Esophagus (tissue), 2 donors: ENCODE measurements at regions not wholly inside any gene's neighbourhood (a gene's known extent, or its start where the extent isn't known, plus 50 kb on each side); places are given as distances from the start of the nearest gene placed in this dataset.
"Not testable (repeated sequence)": the region's sequence is repeated elsewhere in the genome, so short reads cannot be mapped to it uniquely, and the experiment has no call there.

Experiments used
- H3K27ac ChIP-seq, 2 donors: one replicate each; pipeline ENCODE4 v1.5.1; 2013; ENCODE audit warnings: low read depth in 2 of 2, mild to moderate bottlenecking in 2 of 2, inconsistent platforms in 1 of 2, low read length in 1 of 2, moderate library complexity in 1 of 2
- H3K27me3 ChIP-seq, 2 donors: one replicate each; pipeline ENCODE4 v1.6.1; 2013; ENCODE audit warnings: low read length in 2 of 2, control low read depth in 1 of 2, mild to moderate bottlenecking in 1 of 2; ENCODE audit not compliant: insufficient read depth in 2 of 2, control insufficient read depth in 1 of 2
- H3K36me3 ChIP-seq, 2 donors: one replicate each; pipeline ENCODE4 v1.6.1; 2013; ENCODE audit warnings: low read length in 1 of 2; ENCODE audit not compliant: control insufficient read depth in 2 of 2, insufficient read depth in 2 of 2
- H3K4me1 ChIP-seq, 2 donors: one replicate each; pipeline ENCODE4 v1.6.1; 2013; ENCODE audit warnings: low read length in 1 of 2; ENCODE audit not compliant: control insufficient read depth in 2 of 2, insufficient read depth in 2 of 2
- H3K4me3 ChIP-seq, 2 donors: one replicate each; pipeline ENCODE4 v1.5.1; 2013; ENCODE audit warnings: low read length in 2 of 2, mild to moderate bottlenecking in 2 of 2, low read depth in 1 of 2, moderate library complexity in 1 of 2
- H3K9me3 ChIP-seq, 2 donors: one replicate each; pipeline ENCODE4 v1.6.1; 2013; ENCODE audit warnings: mild to moderate bottlenecking in 2 of 2, low read depth in 1 of 2, low read length in 1 of 2, moderate library complexity in 1 of 2; ENCODE audit not compliant: control insufficient read depth in 2 of 2, insufficient read depth in 1 of 2
- WGBS, 2 donors: extraction: QIAGEN DNeasy Blood & Tissue Kit; methylation state at CpG; one replicate each; pipeline ENCODE4 v1.1.7; 2013; 5-methylcytosine and 5-hydroxymethylcytosine counted together
- donor health status: healthy with polysubstance abuse.
- donor health status: Bipolar disorder and iron deficiency.

- 47 to 58% methylated on average over 6 of the region's 6 CpGs for WGBS, 2 donors
- Histone ChIP-seq H3K27me3 (no peaks in the 10 kb centered on the region), H3K4me1 (no peaks in the 10 kb centered on the region), H3K36me3 (no peaks in the 10 kb centered on the region), H3K4me3 (no peak overlapping the region), H3K9me3 (no peaks in the 10 kb centered on the region), H3K27ac (no peak overlapping the region)
Observed at GRCh38 chr4:179331362-179331761, 1889.1 kb upstream of the AGA start.

DNA sequence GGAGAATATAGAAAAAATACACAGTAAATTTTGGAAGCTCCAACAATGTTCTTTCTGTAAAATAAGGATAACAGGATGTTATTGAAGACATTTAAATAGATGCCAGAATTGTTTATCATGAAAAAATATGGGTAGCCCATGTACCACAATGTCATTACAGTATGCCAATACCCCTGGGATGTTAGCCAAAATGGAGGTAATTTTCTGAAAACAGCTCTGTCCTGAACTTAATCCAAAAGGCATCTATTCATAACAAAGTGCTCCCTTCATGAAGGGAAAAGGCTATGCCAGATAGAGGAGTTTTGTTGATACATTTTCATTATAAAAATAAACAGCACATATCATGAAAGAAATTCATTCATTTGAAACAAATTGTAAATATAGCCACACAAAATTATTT lies 1902.6 kb upstream of the AGA start:
- Histone ChIP-seq H3K4me1 (no peaks in the 10 kb centered on the region), H3K9me3 (peaks cover 0 to 2% of the 10 kb centered on the region in 2 donors), H3K36me3 (no peaks in the 10 kb centered on the region), H3K4me3 (no peak overlapping the region), H3K27me3 (no peaks in the 10 kb centered on the region), H3K27ac (no peak overlapping the region)

DNA sequence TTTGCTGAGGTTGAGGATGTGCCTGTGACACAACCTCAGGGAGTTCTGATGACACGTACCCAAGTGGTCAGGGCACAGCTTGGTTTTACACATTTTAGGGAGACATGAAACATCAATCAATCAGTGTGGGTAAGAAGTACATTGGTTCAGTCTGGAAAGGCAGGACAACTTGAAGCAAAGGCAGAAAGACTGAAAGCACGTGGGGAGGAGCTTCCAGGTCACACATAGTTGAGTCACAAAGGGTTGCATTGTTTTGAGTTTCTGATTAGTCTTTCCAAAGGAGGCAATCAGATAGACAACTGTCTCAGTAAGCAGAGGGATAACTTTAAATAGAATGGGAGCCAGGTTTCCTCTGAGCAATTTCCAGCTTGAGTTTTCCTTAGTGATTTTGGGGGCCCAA lies 1910.0 kb upstream of the AGA start:
- WGBS, 2 donors, result 54% methylated on average over 2 of the region's 2 CpGs
- Histone ChIP-seq H3K4me3 (no peak overlapping the region), H3K4me1 (no peaks in the 10 kb centered on the region), H3K36me3 (no peaks in the 10 kb centered on the region), H3K9me3 (peaks cover 0 to 2% of the 10 kb centered on the region in 2 donors), H3K27ac (no peak overlapping the region), H3K27me3 (no peaks in the 10 kb centered on the region)

- Histone ChIP-seq H3K27ac (no peak overlapping the region), H3K9me3 (no peaks in the 10 kb centered on the region), H3K4me1 (no peaks in the 10 kb centered on the region), H3K4me3 (no peak overlapping the region), H3K36me3 (no peaks in the 10 kb centered on the region), H3K27me3 (no peaks in the 10 kb centered on the region)
- 17 to 40% methylated on average over 3 of the region's 3 CpGs for WGBS, 2 donors
Observed at GRCh38 chr4:179353786-179354185, 1911.5 kb upstream of the AGA start.

DNA sequence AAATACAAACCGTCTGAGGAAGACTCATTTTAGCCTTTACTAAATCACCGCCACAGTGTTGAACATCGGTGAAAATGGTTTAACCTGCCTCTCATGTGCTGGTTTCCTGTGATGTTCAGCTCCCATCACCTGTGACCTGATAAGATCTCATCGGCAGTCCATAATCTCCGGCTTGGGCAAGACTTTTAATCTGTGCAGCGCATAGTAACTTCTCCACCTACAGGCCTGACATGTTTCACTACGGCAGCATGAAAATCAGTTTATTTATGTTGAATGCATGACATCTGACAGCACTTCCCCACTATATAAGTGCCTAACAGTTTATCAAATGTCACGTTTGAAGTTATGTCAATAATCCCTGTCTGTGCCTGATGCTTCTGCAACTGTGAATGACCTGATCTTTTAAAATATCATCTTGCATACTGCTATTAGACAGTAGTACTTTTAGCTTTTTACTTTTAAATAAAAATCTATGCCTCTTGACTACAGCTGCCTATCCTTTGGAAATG lies 1919.8 kb upstream of the AGA start:
- Histone ChIP-seq H3K4me3 (no peak overlapping the region), H3K36me3 (no peaks in the 10 kb centered on the region), H3K4me1 (no peaks in the 10 kb centered on the region), H3K27ac (no peak overlapping the region), H3K27me3 (no peaks in the 10 kb centered on the region), H3K9me3 (no peaks in the 10 kb centered on the region)
- 61 to 65% methylated on average over 8 of the region's 8 CpGs for WGBS, 2 donors

DNA sequence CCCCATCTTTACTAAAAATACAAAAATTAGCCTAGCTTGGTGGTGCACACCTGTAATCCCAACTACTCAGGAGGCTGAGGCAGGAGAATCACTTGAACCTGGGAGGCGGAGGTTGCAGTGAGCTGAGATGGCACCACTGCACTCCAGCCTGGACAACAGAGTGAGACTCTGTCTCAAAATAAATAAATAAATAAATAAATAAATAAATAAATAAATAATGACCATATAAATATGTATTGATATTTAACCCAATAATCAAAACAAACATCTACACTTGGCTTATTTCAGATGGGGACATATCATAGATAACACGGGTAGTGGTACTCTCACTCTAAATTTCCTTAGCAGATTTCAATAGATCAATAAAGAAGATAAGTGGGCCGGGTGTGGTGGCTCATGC lies 1923.7 kb upstream of the AGA start:
- H3K27me3 ChIP-seq, H3K4me3 ChIP-seq, H3K27ac ChIP-seq, H3K9me3 ChIP-seq, H3K4me1 ChIP-seq, H3K36me3 ChIP-seq: not testable (repeated sequence)
- 91 to 94% methylated on average over 3 of the region's 3 CpGs for WGBS, 2 donors

DNA sequence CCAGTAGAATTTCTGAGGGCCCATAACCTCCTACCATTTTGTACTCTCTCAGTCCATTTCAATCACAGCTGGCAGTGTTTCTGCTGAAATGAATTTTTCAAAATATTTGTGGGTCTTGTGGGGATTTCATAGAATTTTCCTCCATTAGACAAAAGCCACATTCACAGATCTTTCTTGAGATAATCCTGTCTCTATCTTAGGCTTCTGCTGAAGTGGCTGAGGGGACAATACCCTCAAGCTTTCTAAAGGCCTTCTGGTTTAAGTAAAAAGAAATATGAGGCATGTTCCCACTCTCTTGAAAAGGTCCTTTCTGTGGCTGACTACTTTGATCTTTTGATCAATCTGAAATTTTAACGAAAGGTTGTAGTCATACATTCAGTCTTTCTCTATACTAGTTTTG lies 1930.0 kb upstream of the AGA start:
- Histone ChIP-seq H3K9me3 (no peaks in the 10 kb centered on the region), H3K4me3 (no peak overlapping the region), H3K36me3 (no peaks in the 10 kb centered on the region), H3K27ac (no peak overlapping the region), H3K4me1 (no peaks in the 10 kb centered on the region), H3K27me3 (no peaks in the 10 kb centered on the region)
- WGBS, 2 donors, result 64 to 72% methylated on average over 1 of the region's 1 CpG

- no peaks in the 10 kb centered on the region for H3K36me3 ChIP-seq
- H3K9me3 ChIP-seq, result no peaks in the 10 kb centered on the region
- H3K27me3 ChIP-seq, result no peaks in the 10 kb centered on the region
- no peak overlapping the region for H3K27ac ChIP-seq
- H3K4me1 ChIP-seq, result no peaks in the 10 kb centered on the region
- no peak overlapping the region for H3K4me3 ChIP-seq
Observed at GRCh38 chr4:179372746-179373145, 1930.5 kb upstream of the AGA start.

- not testable (repeated sequence) for H3K4me3 ChIP-seq, H3K27ac ChIP-seq, H3K9me3 ChIP-seq, H3K36me3 ChIP-seq, H3K4me1 ChIP-seq, H3K27me3 ChIP-seq
- WGBS, 2 donors, result 89 to 91% methylated on average over 3 of the region's 3 CpGs
Observed at GRCh38 chr4:179378847-179379246, 1936.6 kb upstream of the AGA start.

GRCh38 chr4:179392787-179393186 lies 1950.5 kb upstream of the AGA start:
- 88 to 92% methylated on average over 4 of the region's 4 CpGs for WGBS, 2 donors

More at GRCh38 chr4:179392787-179393186, 1950.5 kb upstream of the AGA start:
- Histone ChIP-seq H3K9me3 (peaks cover 0 to 1% of the 10 kb centered on the region in 2 donors), H3K4me3 (no peak overlapping the region), H3K27me3 (no peaks in the 10 kb centered on the region), H3K36me3 (no peaks in the 10 kb centered on the region), H3K27ac (no peak overlapping the region), H3K4me1 (no peaks in the 10 kb centered on the region)
